ENCODE measurements at regions not wholly inside any gene's neighbourhood (a gene's known extent, or its start where the extent isn't known, plus 50 kb on each side); places are given as distances from the start of the nearest gene placed in this dataset.

GRCh38 chr20:39136798-39137197, 174.7 kb downstream of the DHX35 start:
- Histone ChIP-seq H3K4me2 (ENCODE audit: low read depth, low read length, poor library complexity, severe bottlenecking) (no peak overlapping the region), H3K9me2 (replicated peaks; ENCODE audit: low read depth, low read length) (no peaks in the 10 kb centered on the region)

GRCh38 chr20:39135885-39136544, 173.9 kb downstream of the DHX35 start:
- TF ChIP-seq CTCF (conservative IDR thresholded peaks at IDR 0.05; ENCODE audit: low read length) (no peak), EZH2phosphoT487 (IDR thresholded peaks at IDR 0.05; ENCODE audit: borderline replicate concordance) (no peak)
- Histone ChIP-seq H3K9me2 (replicated peaks; ENCODE audit: low read depth, low read length) (no peaks in the 10 kb centered on the region), H3K4me3 (ENCODE audit: low read length, poor library complexity, severe bottlenecking) (no peak overlapping the region), H3F3A (ENCODE audit: low read depth) (no peaks in the 10 kb centered on the region), H3K9me3 (ENCODE audit: insufficient read depth, low read depth, low read length) (no peaks in the 10 kb centered on the region), H3K27me3 (ENCODE audit: insufficient read depth, low read length, poor library complexity, severe bottlenecking) (no peaks in the 10 kb centered on the region), H3K79me2 (ENCODE audit: insufficient read depth, low read length) (no peaks in the 10 kb centered on the region), H3K4me1 (ENCODE audit: insufficient read depth, low read length, poor library complexity, severe bottlenecking) (no peaks in the 10 kb centered on the region), H3K36me3 (ENCODE audit: insufficient read depth, low read length) (no peaks in the 10 kb centered on the region), H3K4me2 (ENCODE audit: low read depth, low read length, poor library complexity, severe bottlenecking) (no peak overlapping the region), H4K20me1 (ENCODE audit: insufficient read depth, low read length, poor library complexity, severe bottlenecking) (no peaks in the 10 kb centered on the region), H3K9ac (ENCODE audit: low read depth, low read length, poor library complexity, severe bottlenecking) (no peak overlapping the region), H2AFZ (ENCODE audit: low read length) (no peak overlapping the region)

More at GRCh38 chr20:39136798-39137197, 174.7 kb downstream of the DHX35 start:
- Histone ChIP-seq H4K20me1 (ENCODE audit: insufficient read depth, low read length, poor library complexity, severe bottlenecking) (no peaks in the 10 kb centered on the region), H3K4me3 (ENCODE audit: low read length, poor library complexity, severe bottlenecking) (no peak overlapping the region), H3F3A (ENCODE audit: low read depth) (no peaks in the 10 kb centered on the region), H3K9me3 (ENCODE audit: insufficient read depth, low read depth, low read length) (no peaks in the 10 kb centered on the region), H2AFZ (ENCODE audit: low read length) (no peak overlapping the region), H3K27me3 (ENCODE audit: insufficient read depth, low read length, poor library complexity, severe bottlenecking) (no peaks in the 10 kb centered on the region), H3K9ac (ENCODE audit: low read depth, low read length, poor library complexity, severe bottlenecking) (no peak overlapping the region), H3K79me2 (ENCODE audit: insufficient read depth, low read length) (no peaks in the 10 kb centered on the region), H3K4me1 (ENCODE audit: insufficient read depth, low read length, poor library complexity, severe bottlenecking) (no peaks in the 10 kb centered on the region), H3K36me3 (ENCODE audit: insufficient read depth, low read length) (no peaks in the 10 kb centered on the region)
- TF ChIP-seq CTCF (conservative IDR thresholded peaks at IDR 0.05; ENCODE audit: low read length), result no peak
- no peak for TF ChIP-seq EZH2phosphoT487 (IDR thresholded peaks at IDR 0.05; ENCODE audit: borderline replicate concordance)

DNA sequence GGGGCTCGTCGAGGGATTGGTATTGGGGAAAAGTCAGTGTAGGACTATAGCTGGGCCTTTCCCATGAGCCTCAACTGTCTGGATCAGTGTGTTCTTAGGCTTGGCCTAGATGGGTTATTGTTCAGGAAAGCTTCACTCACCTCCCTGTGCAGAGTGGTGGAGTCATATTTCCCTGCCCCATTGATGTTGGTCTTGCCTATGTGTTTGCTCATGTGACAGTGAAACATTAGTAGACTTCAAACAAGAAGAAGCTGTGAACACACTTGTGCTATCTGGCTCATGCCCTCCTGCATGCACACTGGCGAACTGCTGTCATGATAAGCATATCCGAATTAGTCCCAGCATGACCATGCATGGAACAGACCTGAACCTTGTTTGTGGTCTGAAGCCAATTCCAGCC, 171.1 kb downstream of the DHX35 start:
- Histone ChIP-seq H3K4me3 (ENCODE audit: low read length, poor library complexity, severe bottlenecking) (no peak overlapping the region), H3K9ac (ENCODE audit: low read depth, low read length, poor library complexity, severe bottlenecking) (no peak overlapping the region), H4K20me1 (ENCODE audit: insufficient read depth, low read length, poor library complexity, severe bottlenecking) (no peaks in the 10 kb centered on the region), H2AFZ (ENCODE audit: low read length) (no peak overlapping the region), H3F3A (ENCODE audit: low read depth) (no peaks in the 10 kb centered on the region), H3K36me3 (ENCODE audit: insufficient read depth, low read length) (no peaks in the 10 kb centered on the region), H3K9me3 (ENCODE audit: insufficient read depth, low read depth, low read length) (no peaks in the 10 kb centered on the region), H3K4me2 (ENCODE audit: low read depth, low read length, poor library complexity, severe bottlenecking) (no peak overlapping the region), H3K4me1 (ENCODE audit: insufficient read depth, low read length, poor library complexity, severe bottlenecking) (no peaks in the 10 kb centered on the region), H3K79me2 (ENCODE audit: insufficient read depth, low read length) (no peaks in the 10 kb centered on the region), H3K27me3 (ENCODE audit: insufficient read depth, low read length, poor library complexity, severe bottlenecking) (no peaks in the 10 kb centered on the region), H3K9me2 (replicated peaks; ENCODE audit: low read depth, low read length) (no peaks in the 10 kb centered on the region)
- TF ChIP-seq EZH2phosphoT487 (IDR thresholded peaks at IDR 0.05; ENCODE audit: borderline replicate concordance), result no peak
- no peak for TF ChIP-seq CTCF (conservative IDR thresholded peaks at IDR 0.05; ENCODE audit: low read length)
